Activated CD4-positive, alpha-beta T cell treated with anti-CD3 and anti-CD28 coated beads, Interleukin-2, amount 50 U/mL, for 16 hours (primary cell): ENCODE measurements at regions not wholly inside any gene's neighbourhood (a gene's known extent, or its start where the extent isn't known, plus 50 kb on each side); places are given as distances from the start of the nearest gene placed in this dataset.

Experiments used
- DNase-seq: peaks from one replicate; pipeline ENCODE4 v3.0.0-alpha.2; 2020

DNA sequence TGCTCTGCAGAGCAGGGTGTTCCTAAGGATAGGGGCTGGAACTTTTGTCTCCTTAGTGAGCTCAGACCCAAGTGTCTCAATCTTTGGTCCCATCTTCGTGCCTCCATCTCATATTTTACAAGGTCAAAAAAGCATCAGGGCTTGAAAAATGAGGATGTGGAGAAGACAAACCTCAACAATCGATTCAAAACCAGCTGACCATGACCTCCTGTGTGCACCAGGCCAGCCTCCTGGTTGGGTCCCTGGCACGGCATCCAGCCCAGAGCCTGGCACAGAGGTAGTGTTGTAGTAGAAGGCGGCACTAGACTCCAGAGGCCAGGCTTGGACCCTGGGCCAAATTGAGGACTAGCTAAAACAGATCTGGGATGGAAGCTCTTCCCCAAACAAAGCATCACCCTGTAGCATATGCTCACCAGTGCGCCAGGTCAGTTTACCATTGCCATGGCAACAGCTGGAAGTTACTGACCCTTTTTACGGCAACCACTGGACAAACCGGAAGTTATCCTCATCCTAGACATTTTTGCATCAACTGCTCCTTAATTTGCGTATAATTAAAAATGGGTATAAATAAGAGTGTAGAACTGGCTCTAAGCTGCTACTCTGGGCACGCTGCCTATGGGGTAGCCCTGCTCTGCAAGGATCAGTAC is 69.3 kb upstream of the BLCAP start:
- DNase-seq = no peak

- no peak for DNase-seq
These were observed 68.5 kb upstream of the BLCAP start for GRCh38 chr20:37596168-37596567.

GRCh38 chr20:37593710-37594109 is 66.0 kb upstream of the BLCAP start:
- no peak for DNase-seq

DNA sequence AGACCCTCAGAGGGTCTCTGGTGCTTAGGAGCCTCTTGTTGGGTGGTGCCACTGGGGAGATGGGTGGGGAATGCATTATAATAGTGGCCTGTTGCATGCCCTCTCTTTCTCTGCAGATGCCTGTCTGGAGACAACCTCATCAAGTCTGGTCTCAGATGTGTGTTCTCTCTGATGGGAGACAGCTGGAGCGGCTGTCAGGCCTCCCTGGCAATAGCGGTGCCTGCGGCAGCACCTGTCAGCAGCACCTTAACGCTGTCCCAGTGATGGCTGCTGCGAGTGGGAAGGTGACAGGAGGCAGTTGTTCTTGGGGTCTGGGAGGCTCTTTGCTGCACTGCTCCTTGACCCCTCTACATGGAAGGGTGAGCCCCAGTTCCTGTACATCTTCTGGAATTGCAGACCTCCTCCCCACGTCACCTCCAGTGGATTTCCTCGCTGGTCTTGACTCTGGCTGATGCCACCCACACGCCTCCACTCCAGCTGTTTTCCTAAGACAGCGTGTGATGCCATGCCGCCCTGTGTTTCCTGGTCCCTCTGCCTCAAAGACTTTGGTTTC is 63.3 kb upstream of the BLCAP start:
- no peak for DNase-seq

- DNase-seq = no peak
These were observed 58.4 kb upstream of the BLCAP start for GRCh38 chr20:37586078-37586477.

- DNase-seq = no peak
These were observed 56.6 kb upstream of the BLCAP start for GRCh38 chr20:37584238-37584807.

DNA sequence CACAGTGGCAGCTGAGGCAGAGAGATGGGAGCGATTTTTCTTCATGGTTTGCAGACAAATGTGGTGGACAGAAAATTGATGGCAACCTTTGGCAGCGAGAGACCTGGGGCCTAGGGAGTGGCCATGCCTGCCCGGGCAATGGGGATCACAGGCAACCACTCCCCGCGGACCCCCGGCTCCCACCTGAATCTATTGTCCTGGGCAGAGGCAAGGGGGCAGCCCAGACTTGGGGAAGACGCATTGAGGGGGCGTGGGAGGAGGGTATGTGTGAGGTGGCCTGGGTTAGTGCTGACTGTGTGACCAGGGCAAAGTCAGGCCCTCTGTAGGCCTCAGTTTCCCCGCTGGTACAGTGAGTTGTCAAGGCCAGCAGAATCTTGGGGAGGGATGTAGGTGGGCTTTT is 53.6 kb upstream of the BLCAP start:
- no peak for DNase-seq

DNA sequence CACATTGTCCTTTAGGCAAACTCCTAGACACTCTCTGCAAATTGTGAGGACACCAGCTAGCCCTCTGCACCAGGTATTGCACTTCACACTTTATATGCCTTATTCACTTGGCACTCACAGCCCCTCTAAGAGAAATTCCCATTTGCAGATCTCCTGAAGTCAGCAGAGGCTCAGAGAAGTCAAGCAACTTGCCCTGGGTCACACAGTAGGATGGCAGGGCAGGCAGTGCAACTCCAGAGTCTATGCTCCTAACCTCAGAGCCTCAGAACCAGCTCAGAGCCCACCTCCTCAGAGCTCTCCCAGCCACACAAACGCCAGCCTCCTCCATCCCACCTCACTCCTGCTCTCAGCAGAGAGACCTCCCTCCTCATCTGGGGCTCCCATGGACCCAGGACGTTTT is 52.4 kb upstream of the BLCAP start:
- DNase-seq = no peak

DNA sequence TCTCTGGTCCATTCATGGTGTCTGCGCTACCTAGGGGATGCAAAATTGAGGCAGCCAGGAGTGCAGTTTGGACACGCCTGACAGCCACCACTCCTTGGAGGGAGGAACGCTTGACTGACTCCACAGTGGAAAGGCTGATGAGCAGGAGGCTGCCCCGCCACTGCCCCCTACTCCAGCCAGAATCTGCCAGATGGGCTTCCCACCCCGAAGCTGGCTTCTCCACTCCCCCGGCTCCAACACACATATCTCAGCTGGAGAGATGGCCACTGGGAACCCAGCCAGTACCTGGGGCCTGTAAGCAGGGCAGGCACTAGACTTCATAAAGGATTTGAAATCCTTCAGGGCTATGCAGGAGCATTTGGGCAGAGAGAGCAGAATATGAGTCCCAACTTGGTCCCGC is 51.4 kb upstream of the BLCAP start:
- no peak for DNase-seq

DNA sequence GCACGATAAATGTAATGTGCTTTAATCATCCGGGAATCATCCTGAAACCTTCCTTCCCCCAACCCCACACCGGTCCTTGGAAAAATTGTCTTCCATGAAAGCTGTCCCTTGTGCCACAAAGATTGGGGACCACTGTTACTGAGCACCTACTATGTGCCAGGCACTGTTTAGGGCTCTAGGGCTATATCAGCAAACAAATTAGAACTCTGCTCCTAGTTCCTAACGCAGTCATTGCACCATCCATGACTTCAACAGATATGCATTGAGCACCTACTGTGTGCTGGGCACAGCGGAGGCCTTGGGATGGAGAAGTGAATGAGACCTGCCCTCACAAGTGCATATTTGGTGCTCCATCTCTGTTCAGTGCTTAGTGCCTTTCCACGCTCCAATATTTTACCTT is 50.3 kb upstream of the BLCAP start:
- no peak for DNase-seq
